GM18507 (cell line): ENCODE measurements at regions not wholly inside any gene's neighbourhood (a gene's known extent, or its start where the extent isn't known, plus 50 kb on each side); places are given as distances from the start of the nearest gene placed in this dataset.

ENCODE experiments used
- DNase-seq: peaks from one replicate; pipeline ENCODE4 v3.0.0; 2011; ENCODE audit warnings: low read depth; ENCODE audit not compliant: insufficient read length; ENCODE audit errors: extremely low spot score
- FAIRE-seq: peaks from 2 replicates; lab custom pipeline; 2011; peaks lifted over from hg19 to GRCh38; lab: Jason Lieb, UNC

- DNase-seq (no peak), FAIRE-seq (no peak)
Measured at GRCh38 chr6:141307309-141307998, 825.3 kb upstream of the GJE1 start.

GRCh38 chr6:141303907-141304306 lies 828.8 kb upstream of the GJE1 start:
- FAIRE-seq (no peak), DNase-seq (no peak)

- no peak for FAIRE-seq
- no peak for DNase-seq
Measured at GRCh38 chr6:141301779-141302178, 830.9 kb upstream of the GJE1 start.

- FAIRE-seq (no peak), DNase-seq (no peak)
Measured at GRCh38 chr6:141290941-141291721, 841.6 kb upstream of the GJE1 start.

- FAIRE-seq (no peak), DNase-seq (no peak)
Measured at GRCh38 chr6:141288947-141289346, 843.8 kb upstream of the GJE1 start.

- no peak for DNase-seq
- FAIRE-seq: no peak
Measured at GRCh38 chr6:141282263-141282662, 850.5 kb upstream of the GJE1 start.

- DNase-seq: no peak
- FAIRE-seq: no peak
Measured at GRCh38 chr6:141269684-141270083, 863.0 kb upstream of the GJE1 start.

- FAIRE-seq: no peak
- no peak for DNase-seq
Measured at GRCh38 chr6:141267420-141267819, 865.3 kb upstream of the GJE1 start.

- no peak for DNase-seq
- no peak for FAIRE-seq
Measured at GRCh38 chr6:141265756-141266623, 866.7 kb upstream of the GJE1 start.

- DNase-seq (no peak), FAIRE-seq (no peak)
Measured at GRCh38 chr6:141264101-141264500, 868.6 kb upstream of the GJE1 start.

GRCh38 chr6:141261672-141262060 lies 871.1 kb upstream of the GJE1 start:
- DNase-seq (no peak), FAIRE-seq (no peak)

GRCh38 chr6:141261016-141261671 lies 871.6 kb upstream of the GJE1 start:
- DNase-seq (no peak), FAIRE-seq (no peak)

GRCh38 chr6:141260627-141261015 lies 872.1 kb upstream of the GJE1 start:
- FAIRE-seq (no peak), DNase-seq (no peak)

- FAIRE-seq (no peak), DNase-seq (no peak)
Measured at GRCh38 chr6:141259807-141260206, 872.9 kb upstream of the GJE1 start.

- DNase-seq (no peak), FAIRE-seq (no peak)
Measured at GRCh38 chr6:141259091-141259490, 873.6 kb upstream of the GJE1 start.

- DNase-seq (no peak), FAIRE-seq (no peak)
Measured at GRCh38 chr6:141258516-141258915, 874.2 kb upstream of the GJE1 start.

GRCh38 chr6:141254336-141254735 lies 878.4 kb upstream of the GJE1 start:
- DNase-seq (no peak), FAIRE-seq (no peak)

- DNase-seq (no peak), FAIRE-seq (no peak)
Measured at GRCh38 chr6:141252828-141253608, 879.7 kb upstream of the GJE1 start.

- FAIRE-seq: no peak
Measured at GRCh38 chr6:141251286-141251685, 881.4 kb upstream of the GJE1 start.

More at GRCh38 chr6:141251286-141251685, 881.4 kb upstream of the GJE1 start:
- DNase-seq: no peak
